Iris pigment epithelial cell (primary cell): ENCODE measurements at regions not wholly inside any gene's neighbourhood (a gene's known extent, or its start where the extent isn't known, plus 50 kb on each side); places are given as distances from the start of the nearest gene placed in this dataset.

Source experiments
- DNase-seq: peaks from one replicate; pipeline ENCODE4 v3.0.0-alpha.2; 2011; ENCODE audit warnings: low read depth

DNA sequence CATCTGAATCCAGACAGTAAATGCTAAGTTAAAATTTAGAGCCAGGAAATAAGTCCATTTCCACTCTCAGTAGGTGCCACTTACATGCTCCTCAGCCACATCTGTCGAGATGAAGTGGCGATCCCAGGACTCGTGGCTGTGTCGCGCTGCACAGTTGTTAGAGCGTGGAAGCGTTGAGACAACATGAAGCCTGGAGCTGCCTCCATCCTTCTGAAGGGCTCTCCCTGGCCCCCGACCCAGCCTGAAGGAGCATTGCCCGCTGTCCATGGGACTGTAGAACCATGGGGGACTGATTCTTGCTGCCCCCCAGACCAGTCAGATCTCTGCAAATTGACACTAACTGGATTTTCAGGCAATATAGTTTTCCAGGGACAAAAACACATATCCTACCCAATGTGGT is 58.9 kb downstream of the IRX1 start:
- DNase-seq = no peak

GRCh38 chr5:3656803-3657202 is 61.2 kb downstream of the IRX1 start:
- no peak for DNase-seq

GRCh38 chr5:3657364-3658022 is 61.9 kb downstream of the IRX1 start:
- no peak for DNase-seq

DNA sequence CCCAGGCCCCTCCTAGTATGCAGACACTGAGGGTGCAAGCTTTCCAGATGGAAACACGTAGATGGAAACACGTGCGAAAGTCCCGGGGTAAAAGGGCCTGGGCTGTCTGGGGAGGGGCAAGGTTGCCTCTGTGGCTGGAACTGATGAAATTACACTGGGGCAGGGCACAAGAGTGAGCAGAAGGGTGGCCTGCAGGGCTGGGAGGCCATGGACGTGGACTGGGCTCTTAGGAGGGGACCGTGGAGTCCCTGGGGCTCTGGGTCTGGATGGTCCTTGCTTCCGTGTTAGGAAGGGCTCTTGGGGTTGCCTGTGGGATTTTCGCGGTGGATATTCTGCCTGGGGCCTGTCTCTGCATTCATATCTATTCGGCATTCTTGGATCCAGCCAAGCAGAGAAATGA is 63.3 kb downstream of the IRX1 start:
- no peak for DNase-seq

- no peak for DNase-seq
Observed at GRCh38 chr5:3659907-3660306, 64.3 kb downstream of the IRX1 start.

GRCh38 chr5:3660630-3661029 is 65.0 kb downstream of the IRX1 start:
- DNase-seq = no peak

DNA sequence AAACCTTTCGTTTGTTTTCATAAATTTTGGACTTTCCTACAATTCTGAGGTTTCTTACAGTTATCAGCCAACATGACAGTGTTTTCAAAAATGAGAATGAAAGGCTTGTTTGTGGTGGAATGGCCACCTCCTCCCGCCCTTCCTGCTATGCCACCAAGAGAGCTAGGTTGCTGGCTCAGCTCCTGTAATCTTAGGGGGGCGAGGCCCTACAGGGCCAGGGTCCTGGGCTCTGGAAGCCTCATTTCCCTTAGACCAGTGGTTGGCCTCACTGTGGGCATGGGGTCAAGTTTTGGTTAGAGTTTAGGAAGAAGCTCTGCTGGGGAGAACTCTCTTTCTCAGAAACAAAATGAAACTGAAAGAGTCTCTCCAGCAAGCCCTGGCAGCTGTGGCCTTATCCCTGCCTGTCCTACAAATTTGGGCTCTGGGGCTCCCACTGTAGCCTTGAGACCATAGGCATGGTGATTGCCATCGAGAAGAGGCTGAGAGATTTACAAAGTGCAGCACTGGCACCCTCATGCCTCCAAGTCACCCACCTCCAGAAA is 66.2 kb downstream of the IRX1 start:
- no peak for DNase-seq

DNA sequence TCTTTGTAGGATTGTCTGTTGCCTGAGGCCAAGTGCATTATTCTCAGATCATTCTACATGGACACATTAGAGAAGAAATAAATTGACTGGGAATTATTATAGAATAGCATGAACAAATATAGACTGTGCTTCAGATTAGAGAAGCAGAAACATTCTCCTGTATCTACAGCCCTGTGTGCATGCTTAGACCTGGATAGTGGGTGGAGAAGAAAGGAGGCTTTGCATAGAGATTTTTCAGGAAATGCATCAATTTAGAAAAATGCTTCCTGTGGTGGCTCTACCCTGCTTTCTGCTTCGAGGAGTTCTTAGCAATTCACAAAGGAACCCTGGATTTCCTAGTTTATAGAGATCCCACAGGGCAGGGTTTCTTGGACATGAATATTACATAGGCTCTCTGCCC is 66.7 kb downstream of the IRX1 start:
- DNase-seq = no peak

DNA sequence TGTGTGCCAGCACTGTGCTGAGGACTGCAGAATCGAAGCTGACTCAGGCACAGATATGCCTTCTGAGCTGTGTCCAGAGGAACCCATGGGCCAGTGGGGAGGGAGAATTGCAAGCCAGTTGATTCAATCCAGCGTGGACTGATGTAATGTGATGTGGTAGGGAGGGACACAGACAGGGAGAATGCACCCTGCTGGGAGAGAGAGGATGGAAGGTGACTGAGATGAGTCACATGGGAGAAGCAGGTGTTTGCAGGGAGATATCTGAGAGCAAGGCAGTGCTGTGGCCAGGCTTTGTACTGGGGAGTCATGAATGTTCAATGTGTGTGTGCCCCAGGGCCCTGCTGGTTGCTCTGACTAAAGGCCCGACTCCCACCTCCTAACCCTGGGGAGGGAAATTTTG is 75.7 kb downstream of the IRX1 start:
- no peak for DNase-seq

DNA sequence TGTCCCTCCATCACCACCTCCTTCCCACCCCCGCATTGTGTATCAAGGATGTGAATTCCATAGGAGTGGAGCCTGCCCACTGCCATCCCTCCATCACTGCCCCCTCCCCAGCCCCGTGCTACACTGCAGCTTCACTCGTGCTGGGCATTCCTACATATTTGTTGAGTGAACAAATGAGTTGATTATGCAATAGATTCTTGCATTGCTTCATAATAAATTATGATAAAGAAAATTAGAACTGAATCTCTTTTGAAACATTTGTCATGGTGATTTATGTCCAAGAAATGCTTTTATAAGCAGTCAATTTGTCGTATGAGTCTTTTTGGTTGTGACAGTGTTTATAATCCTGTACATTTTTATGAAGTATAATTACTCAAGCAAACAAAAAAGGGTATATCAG is 83.2 kb downstream of the IRX1 start:
- DNase-seq = no peak

GRCh38 chr5:3680821-3681220 is 85.2 kb downstream of the IRX1 start:
- no peak for DNase-seq

- DNase-seq = no peak
Observed at GRCh38 chr5:3684118-3684517, 88.5 kb downstream of the IRX1 start.

DNA sequence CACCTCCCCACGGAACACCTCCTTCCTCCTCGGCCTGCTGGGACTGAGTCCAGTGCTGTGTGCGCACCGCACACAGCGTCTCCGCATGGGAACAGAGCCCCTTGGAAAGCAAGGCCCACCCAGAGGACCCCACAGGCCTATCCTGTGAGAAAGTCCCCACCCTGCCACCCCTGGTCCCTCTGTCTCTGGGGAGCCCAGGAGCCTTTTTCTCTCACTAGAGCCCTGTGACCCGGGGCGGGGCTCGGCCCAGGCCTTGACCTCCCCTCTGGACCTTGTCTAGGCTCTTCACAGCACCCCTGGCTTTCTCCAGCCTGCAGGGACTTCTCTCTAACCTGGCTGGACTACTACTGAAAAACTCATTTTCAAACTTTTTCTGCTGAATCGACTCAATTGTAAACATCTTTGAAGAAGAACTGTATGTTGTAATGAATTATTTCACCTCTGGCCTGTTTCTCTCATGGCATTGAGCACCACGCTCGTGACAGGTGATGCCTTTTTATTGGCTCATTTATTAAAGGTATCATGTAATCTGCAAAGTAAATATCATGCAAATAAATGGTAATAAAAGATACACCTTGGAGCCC is 89.2 kb downstream of the IRX1 start:
- no peak for DNase-seq

DNA sequence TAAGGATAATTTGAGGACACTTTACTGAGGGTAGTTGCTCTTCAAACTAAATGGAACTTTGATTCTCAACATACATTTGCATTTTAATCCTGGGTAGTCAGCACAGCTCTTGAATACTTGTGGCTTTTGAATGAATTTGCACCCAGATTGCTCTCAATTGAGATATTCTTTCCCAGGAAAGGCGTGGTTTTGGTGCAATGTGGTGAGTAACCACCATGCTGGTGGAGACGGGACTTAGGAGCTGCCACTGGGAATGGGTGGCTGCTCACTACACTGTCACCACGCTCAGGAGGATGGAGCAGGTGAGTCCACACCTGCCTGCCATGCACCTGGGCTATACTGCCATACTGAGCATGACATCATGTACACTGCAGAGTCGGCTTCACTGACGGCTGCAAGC is 99.2 kb downstream of the IRX1 start:
- DNase-seq = no peak

GRCh38 chr5:3695818-3696217 is 100.2 kb downstream of the IRX1 start:
- no peak for DNase-seq

- DNase-seq = no peak
Observed at GRCh38 chr5:3698412-3698811, 102.8 kb downstream of the IRX1 start.

- no peak for DNase-seq
Observed at GRCh38 chr5:3701694-3702093, 106.1 kb downstream of the IRX1 start.

GRCh38 chr5:3704661-3705060 is 109.0 kb downstream of the IRX1 start:
- no peak for DNase-seq

- no peak for DNase-seq
Observed at GRCh38 chr5:3709068-3709716, 113.6 kb downstream of the IRX1 start.

DNA sequence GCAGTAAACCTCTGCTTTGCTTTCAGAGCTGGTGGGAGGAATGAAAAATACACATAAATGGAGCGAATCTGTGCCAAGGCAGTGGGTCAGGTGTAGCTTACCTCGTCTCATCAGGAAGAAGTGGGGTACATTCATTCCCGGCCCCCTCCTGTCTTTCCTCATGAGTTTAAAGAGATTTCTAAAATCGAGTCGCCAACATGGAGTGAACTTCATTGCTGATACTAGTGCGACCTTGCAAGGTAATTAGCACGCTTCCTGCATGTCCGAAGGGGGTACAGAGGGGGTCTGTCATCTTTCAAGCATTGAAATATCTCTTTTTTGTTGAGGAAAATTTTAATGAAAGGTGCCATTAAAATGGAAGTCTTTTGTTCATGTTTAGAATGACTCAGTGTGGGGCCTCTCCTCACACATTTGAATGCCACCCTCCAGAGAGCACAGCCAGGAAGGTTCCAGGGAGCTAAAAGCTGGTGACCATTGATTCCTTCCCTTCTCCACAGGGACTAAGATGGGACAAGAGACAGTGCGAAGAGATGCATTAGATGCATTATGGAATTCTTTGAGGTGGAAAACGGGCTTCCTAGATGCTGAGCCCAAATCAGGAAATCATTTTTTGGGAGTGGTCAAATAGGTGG is 114.2 kb downstream of the IRX1 start:
- DNase-seq = no peak

DNA sequence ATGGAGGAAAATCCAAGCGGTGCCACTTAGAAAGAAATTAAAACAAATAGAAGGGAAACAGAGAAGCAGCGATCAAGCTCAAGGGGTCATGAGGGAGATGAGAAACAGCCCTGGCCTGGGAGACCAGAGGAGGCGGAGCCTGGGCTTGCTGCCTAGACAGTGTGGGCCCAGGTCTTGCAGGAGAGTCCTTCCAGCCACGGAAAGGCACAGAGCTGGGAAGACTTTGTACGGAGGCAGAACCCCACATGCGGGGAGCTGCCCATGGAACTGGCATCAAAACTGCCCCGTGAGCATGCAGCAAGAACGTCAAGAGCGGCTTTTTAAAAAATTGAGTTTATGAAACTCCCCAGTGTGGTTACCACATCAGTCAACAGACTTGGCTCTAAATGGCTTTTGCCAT is 119.4 kb downstream of the IRX1 start:
- no peak for DNase-seq

DNA sequence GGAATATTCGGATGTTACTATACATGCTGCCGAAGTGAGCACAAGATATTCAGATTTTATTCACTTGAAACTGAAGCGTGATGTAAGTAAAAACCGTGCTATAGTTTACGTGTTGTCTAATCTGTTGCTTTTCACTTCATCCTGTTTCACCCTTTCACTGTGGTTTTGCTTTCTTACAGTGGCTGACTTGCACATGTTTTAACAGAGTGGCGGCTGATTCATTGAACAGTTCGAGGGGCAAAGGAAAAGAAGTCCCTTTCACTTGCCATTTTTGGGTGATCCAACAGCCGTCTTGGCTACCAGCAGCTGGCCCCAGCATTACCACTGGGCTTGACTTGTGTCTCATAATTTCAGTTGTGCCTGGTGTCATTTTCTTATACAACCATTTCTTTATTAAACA is 134.0 kb downstream of the IRX1 start:
- DNase-seq = no peak

GRCh38 chr5:3734632-3735031 is 139.0 kb downstream of the IRX1 start:
- no peak for DNase-seq
